ENCODE measurements at regions not wholly inside any gene's neighbourhood (a gene's known extent, or its start where the extent isn't known, plus 50 kb on each side); places are given as distances from the start of the nearest gene placed in this dataset.

DNA sequence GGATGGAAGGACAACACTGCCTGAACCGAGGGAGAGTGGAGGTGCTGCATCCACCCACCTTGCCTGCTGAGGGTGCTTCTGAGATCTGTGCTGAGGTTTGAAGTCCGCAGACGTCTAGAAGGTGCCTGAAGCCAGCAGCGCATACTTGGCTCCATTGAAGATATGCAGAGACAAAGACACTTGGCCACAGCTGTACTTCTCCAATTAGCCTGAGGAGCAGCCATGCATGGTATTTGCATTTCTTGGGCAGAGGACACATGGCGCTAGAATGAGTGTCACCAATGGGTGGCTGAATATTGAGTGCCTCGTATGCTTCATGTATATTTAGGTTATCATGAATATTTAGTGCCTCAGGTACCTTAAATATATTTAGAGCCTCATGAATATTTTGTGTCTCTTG, 128.7 kb upstream of the ATP6AP2 start:
- ChIA-PET POLR2A (no interaction called here), CTCF (no interaction called here)
- no peak for TF ChIP-seq CTCF (IDR thresholded peaks at IDR 0.05; ENCODE audit: insufficient read depth, low read depth, low read length)
- Histone ChIP-seq H3K27me3 (ENCODE audit: control insufficient read depth, insufficient read depth, low read length) (no peaks in the 10 kb centered on the region), H3K4me3 (ENCODE audit: low read depth, low read length) (no peak overlapping the region), H3K36me3 (ENCODE audit: control insufficient read depth, insufficient read depth, low read length) (no peaks in the 10 kb centered on the region)
- DNase-seq (ENCODE audit: low read depth), result no peak

DNA sequence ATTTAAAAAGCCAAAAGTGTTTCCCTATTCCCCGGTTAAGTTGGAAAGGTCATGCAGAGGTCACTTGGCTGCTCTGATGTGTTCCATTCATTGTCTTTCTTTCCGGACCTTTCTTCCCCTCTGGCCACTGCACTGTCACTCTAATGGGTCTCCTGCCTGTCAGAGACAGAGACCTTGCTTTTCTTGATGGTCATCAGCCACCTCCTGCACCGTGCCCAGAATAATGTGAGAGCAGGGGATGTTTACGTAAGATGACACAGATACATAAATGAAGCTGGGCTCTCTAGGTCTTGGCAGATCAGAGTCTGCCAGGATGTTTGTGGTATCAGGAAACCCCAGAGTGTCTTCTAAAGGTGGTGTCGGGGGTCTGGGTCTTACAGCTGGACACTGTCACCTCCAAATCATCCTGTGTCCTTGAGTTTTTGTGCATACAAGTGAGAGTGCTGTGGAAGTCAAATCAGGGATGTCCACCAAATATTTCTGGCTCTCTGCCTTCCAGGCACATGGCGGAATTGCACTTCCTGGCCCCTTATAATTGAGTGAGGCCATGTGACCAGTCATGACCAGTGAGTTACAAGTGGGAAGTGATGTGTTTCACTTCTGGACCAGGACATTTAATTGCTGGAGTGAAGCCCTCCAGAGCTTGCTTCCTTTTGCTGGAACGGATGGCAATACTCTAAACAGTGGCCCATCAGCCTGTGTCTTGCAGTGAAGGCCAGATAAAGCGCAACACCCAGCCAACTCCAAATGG, 130.6 kb upstream of the ATP6AP2 start:
- no peak overlapping the region for H3K4me3 ChIP-seq (ENCODE audit: low read depth, low read length)
- CTCF ChIA-PET, result no interaction called here
- POLR2A ChIA-PET, result no interaction called here
- TF ChIP-seq CTCF (IDR thresholded peaks at IDR 0.05; ENCODE audit: insufficient read depth, low read depth, low read length), result no peak
- H3K27me3 ChIP-seq (ENCODE audit: control insufficient read depth, insufficient read depth, low read length), result no peaks in the 10 kb centered on the region
- DNase-seq (ENCODE audit: low read depth), result no peak
- H3K36me3 ChIP-seq (ENCODE audit: control insufficient read depth, insufficient read depth, low read length), result no peaks in the 10 kb centered on the region

GRCh38 chrX:40449396-40449795, 131.4 kb upstream of the ATP6AP2 start:
- Histone ChIP-seq H3K27me3 (ENCODE audit: control insufficient read depth, insufficient read depth, low read length) (no peaks in the 10 kb centered on the region), H3K36me3 (ENCODE audit: control insufficient read depth, insufficient read depth, low read length) (no peaks in the 10 kb centered on the region), H3K4me3 (ENCODE audit: low read depth, low read length) (no peak overlapping the region)
- no peak for TF ChIP-seq CTCF (IDR thresholded peaks at IDR 0.05; ENCODE audit: insufficient read depth, low read depth, low read length)
- ChIA-PET POLR2A (no interaction called here), CTCF (no interaction called here)
- DNase-seq (ENCODE audit: low read depth), result no peak

GRCh38 chrX:40448793-40449192, 132.0 kb upstream of the ATP6AP2 start:
- no peak for TF ChIP-seq CTCF (IDR thresholded peaks at IDR 0.05; ENCODE audit: insufficient read depth, low read depth, low read length)
- CTCF ChIA-PET, result no interaction called here

DNA sequence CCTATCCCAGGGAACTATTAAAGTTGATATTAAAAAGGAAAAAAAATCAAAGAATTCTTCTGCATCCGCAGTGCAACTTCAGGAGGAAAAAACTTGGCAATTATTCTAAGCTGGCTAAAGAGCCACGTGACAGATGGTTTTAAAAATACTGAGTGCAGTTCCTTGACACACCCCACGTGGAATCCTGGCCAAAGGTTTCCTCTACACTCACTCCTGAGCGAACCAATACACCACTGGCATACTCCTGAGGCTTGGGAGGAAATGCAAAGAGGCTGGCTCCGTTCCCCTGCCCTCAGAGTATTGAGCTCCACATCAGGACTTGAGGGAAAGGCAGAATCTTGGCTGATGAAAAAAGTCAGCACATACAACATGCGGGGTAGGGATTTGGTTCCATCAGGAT, 133.8 kb upstream of the ATP6AP2 start:
- Histone ChIP-seq H3K27me3 (ENCODE audit: control insufficient read depth, insufficient read depth, low read length) (no peaks in the 10 kb centered on the region), H3K36me3 (ENCODE audit: control insufficient read depth, insufficient read depth, low read length) (no peaks in the 10 kb centered on the region), H3K4me3 (ENCODE audit: low read depth, low read length) (no peak overlapping the region)
- CTCF ChIA-PET, result no interaction called here
- no peak for TF ChIP-seq CTCF (IDR thresholded peaks at IDR 0.05; ENCODE audit: insufficient read depth, low read depth, low read length)
- DNase-seq (ENCODE audit: low read depth), result no peak
- POLR2A ChIA-PET, result no interaction called here

More at GRCh38 chrX:40448793-40449192, 132.0 kb upstream of the ATP6AP2 start:
- POLR2A ChIA-PET, result no interaction called here
- DNase-seq (ENCODE audit: low read depth), result no peak
- H3K4me3 ChIP-seq (ENCODE audit: low read depth, low read length), result no peak overlapping the region
- H3K36me3 ChIP-seq (ENCODE audit: control insufficient read depth, insufficient read depth, low read length), result no peaks in the 10 kb centered on the region
- H3K27me3 ChIP-seq (ENCODE audit: control insufficient read depth, insufficient read depth, low read length), result no peaks in the 10 kb centered on the region

Data from BJ (cell line).